Right ventricle myocardium inferior (tissue), 1 donor: ENCODE measurements at regions not wholly inside any gene's neighbourhood (a gene's known extent, or its start where the extent isn't known, plus 50 kb on each side); places are given as distances from the start of the nearest gene placed in this dataset.
"Not testable (repeated sequence)": the region's sequence is repeated elsewhere in the genome, so short reads cannot be mapped to it uniquely, and the experiment has no call there.

Source experiments
- ATAC-seq: fragments of 200-7000 bp; cut with Tn5 transposase; one replicate; pipeline ENCODE4 v1.9.1; 2020; ENCODE audit warnings: mild to moderate bottlenecking, moderate library complexity
- DNase-seq: peaks from one replicate; pipeline ENCODE4 v3.0.0; 2021; ENCODE audit errors: missing footprints
- intact Hi-C: fragments of 100-400 bp; cut with DNase I; formaldehyde crosslinking; loops from one replicate; pipeline ENCODE4 v1.11.0; 2022
- donor health status: DM: no; HTN: yes; CAD: no; lungs with severe emphysema.

- DNase-seq (no peak), ATAC-seq (no peak)
- intact Hi-C loops: no loop called here
Observed at GRCh38 chrX:11836284-11836683, 78.2 kb downstream of the MSL3 start.

- DNase-seq (no peak), ATAC-seq (no peak)
- intact Hi-C loops: no loop called here
Observed at GRCh38 chrX:11837437-11837836, 79.4 kb downstream of the MSL3 start.

GRCh38 chrX:11864171-11864570 lies 106.1 kb downstream of the MSL3 start:
- DNase-seq (no peak), ATAC-seq (no peak)
- intact Hi-C loops: no loop called here

DNA sequence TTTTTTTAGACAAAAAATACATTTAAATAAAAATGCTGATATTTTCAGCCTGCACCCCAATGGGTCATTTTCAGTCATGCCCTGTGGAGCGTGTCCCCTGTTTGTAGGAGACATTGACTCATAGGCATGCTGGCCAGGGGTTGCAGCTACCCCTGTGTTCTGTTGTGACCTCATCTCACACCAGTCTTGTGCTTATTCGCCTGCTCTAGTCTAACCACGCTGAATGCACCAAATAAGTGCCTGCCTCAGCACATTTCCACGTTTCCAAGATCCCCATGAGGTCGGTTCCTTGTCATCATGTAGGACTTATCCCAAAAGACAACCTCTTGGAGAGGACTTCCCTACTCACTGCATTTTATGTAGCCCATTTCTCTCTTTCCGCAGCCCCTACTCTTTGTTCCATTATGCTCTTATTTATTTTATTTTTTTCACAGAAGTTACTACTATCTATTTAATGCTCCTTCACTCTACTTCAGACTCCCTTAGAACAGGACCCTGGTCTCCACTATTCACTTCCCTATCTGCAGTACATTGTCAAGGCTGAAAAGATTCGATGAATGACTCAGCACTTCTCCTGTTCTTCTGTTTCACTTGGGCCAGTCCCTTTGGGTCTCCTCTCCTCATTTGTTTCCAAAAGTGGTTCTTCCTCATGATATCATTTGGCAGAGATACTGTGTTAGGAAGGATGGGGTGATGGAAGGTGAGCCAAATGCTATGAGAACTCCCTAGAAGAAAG lies 109.7 kb downstream of the MSL3 start:
- ATAC-seq (no peak), DNase-seq (no peak)
- intact Hi-C loops: no loop called here

DNA sequence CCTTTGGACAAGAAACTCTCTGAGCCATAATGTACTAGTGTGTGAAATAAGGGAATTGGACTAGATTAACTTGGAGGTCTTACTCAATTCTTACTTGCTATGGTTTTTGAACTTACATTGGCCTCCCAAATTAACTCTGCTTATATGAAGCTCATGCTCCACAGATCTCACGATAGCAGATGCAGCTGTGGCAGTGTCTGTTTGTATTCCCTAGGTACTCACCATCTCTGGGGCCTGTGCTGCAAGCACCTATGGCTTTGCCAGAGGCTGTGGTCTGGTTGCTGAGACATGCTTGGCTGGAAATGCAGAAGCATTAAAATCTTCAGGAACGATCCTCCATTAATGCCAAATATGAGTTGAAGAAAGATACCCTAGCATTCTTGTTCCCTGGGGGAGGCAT lies 112.8 kb downstream of the MSL3 start:
- DNase-seq (no peak), ATAC-seq (no peak)
- intact Hi-C loops: no loop called here

GRCh38 chrX:11881485-11882170 lies 123.6 kb downstream of the MSL3 start:
- intact Hi-C loops: no loop called here
- DNase-seq: no peak
- no peak for ATAC-seq

- no peak for DNase-seq
- no peak for ATAC-seq
- intact Hi-C loops: no loop called here
Observed at GRCh38 chrX:11886745-11887144, 128.7 kb downstream of the MSL3 start.

GRCh38 chrX:11887175-11887574 lies 129.1 kb downstream of the MSL3 start:
- intact Hi-C loops: no loop called here
- DNase-seq (no peak), ATAC-seq (no peak)

GRCh38 chrX:11888421-11888820 lies 130.4 kb downstream of the MSL3 start:
- ATAC-seq (no peak), DNase-seq (no peak)
- intact Hi-C loops: no loop called here

GRCh38 chrX:11889791-11890190 lies 131.8 kb downstream of the MSL3 start:
- ATAC-seq: no peak
- intact Hi-C loops: no loop called here
- DNase-seq: no peak

GRCh38 chrX:11890836-11891514 lies 132.9 kb downstream of the MSL3 start:
- intact Hi-C loops: no loop called here
- DNase-seq (peak; percentile 64), ATAC-seq (peak; percentile 64)

DNA sequence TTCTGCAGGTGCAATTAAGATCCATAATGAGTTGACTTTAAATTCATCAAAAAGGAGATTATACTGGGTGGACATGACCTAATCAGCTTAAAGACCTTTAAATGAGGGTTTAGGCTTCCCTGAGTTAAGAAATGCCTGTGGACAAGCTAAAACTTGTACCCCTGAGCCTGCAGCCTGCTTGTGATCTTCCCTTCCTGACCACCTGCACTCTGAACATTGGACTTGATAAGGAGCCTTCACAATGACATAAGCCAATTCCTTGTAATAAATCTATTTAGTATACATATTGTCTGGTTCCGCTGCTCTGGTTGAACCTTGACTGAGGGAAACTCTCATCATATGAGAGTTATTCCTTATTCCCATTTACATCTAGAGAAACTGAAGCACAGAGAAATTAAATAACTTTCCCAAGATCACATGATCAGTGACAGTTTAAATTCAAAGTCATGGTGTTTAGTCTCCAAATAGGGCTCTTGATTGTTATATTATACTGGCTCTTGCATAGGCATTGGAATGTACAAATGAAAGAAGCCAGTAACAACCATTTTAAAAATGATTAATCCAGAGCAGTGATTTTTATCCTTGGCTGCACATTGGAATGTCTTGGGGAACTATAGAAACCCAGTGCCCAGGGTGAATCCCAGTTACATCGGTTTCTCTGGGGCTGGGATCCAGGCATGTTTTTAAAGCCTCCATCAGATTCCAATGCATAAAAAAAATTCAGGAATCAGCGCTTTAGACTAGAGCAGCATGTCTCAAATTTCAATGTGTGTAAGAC lies 136.1 kb downstream of the MSL3 start:
- intact Hi-C loops: no loop called here

GRCh38 chrX:11899091-11899490 lies 141.1 kb downstream of the MSL3 start:
- no peak for DNase-seq
- no peak for ATAC-seq
- intact Hi-C loops: no loop called here

More for the DNA sequence above, 136.1 kb downstream of the MSL3 start:
- no peak for DNase-seq
- ATAC-seq: no peak

DNA sequence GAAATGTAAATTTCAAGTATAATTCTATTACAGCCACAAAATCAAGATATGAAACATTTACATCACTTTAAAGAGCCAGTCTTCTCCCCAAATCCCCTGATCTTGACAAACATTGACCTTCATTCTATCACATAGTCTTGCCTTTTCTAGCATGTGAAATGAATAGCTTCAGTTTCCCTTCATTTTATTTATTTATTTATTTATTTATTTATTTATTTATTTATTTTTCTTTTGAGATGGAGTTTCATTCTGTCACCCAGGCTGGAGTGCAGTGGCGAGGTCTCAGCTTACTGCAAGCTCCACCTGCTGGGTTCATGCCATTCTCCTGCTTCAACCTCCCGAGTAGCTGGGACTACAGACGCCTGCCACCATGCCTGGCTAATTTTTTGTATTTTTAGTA lies 147.9 kb downstream of the MSL3 start:
- ATAC-seq, intact Hi-C loops, DNase-seq: not testable (repeated sequence)

- intact Hi-C loops: no loop called here
- DNase-seq: no peak
Observed at GRCh38 chrX:11908371-11908770, 150.3 kb downstream of the MSL3 start.

DNA sequence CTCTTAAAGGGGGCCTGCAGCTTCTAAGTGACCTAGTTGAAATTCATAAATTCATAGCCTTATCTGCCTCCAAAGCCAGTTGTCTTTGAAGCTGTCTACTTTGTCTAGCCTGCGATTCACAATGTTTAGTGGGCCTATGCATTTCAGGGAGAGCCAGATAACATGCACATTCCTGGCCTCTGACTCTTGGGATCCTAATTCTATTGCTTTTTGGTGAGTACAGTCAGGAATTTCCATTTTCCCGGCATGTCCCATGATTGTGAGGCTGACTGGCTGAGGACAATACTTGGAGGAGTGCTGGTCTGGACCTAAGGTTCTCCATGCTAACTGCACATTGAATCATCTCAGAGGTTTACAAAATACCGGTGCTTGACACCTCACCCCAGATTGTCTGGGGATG lies 155.0 kb downstream of the MSL3 start:
- DNase-seq (no peak), ATAC-seq (no peak)
- intact Hi-C loops: no loop called here

More at GRCh38 chrX:11908371-11908770, 150.3 kb downstream of the MSL3 start:
- no peak for ATAC-seq

- ATAC-seq (no peak), DNase-seq (no peak)
- intact Hi-C loops: no loop called here
Observed at GRCh38 chrX:11929476-11929875, 171.4 kb downstream of the MSL3 start.

- DNase-seq: no peak
- no peak for ATAC-seq
Observed at GRCh38 chrX:11932423-11932822, 174.4 kb downstream of the MSL3 start.

GRCh38 chrX:11934089-11934488 lies 176.1 kb downstream of the MSL3 start:
- intact Hi-C loops: no loop called here
- ATAC-seq (no peak), DNase-seq (no peak)

More at GRCh38 chrX:11932423-11932822, 174.4 kb downstream of the MSL3 start:
- intact Hi-C loops: no loop called here
